ENCODE measurements at regions not wholly inside any gene's neighbourhood (a gene's known extent, or its start where the extent isn't known, plus 50 kb on each side); places are given as distances from the start of the nearest gene placed in this dataset.

GRCh38 chr4:18248611-18249010 lies 227.1 kb upstream of the LCORL start:
- H3K9ac ChIP-seq (ENCODE audit: extremely low read depth, insufficient read length, low read length), result no peak overlapping the region
- no peak overlapping the region for H4K8ac ChIP-seq (replicated peaks; ENCODE audit: insufficient read length, low read depth, low read length)
- Mint-ChIP-seq H3K9me3 (no peaks in the 10 kb centered on the region), H3K27ac (no peak overlapping the region), H3K4me1 (no peaks in the 10 kb centered on the region), H3K27me3 (ENCODE audit: low read depth) (no peaks in the 10 kb centered on the region), H3K4me3 (no peak overlapping the region), H3K36me3 (ENCODE audit: insufficient read depth in 1 of 3, low read depth in 3 of 3) (no peaks in the 10 kb centered on the region)
- H4K20me1 ChIP-seq (ENCODE audit: control insufficient read depth, insufficient read depth, insufficient read length), result no peaks in the 10 kb centered on the region
- H2BK120ac ChIP-seq (ENCODE audit: low read depth, low read length, poor library complexity, severe bottlenecking), result no peak overlapping the region
- no peaks in the 10 kb centered on the region for H3K4me1 ChIP-seq (ENCODE audit: insufficient read depth, low read length)
- H4K91ac ChIP-seq (ENCODE audit: insufficient read length, low read depth, low read length), result no peak overlapping the region
- no peaks in the 10 kb centered on the region for H3K27me3 ChIP-seq (ENCODE audit: insufficient read depth, low read length)
- no peak overlapping the region for H3K27ac ChIP-seq (ENCODE audit: insufficient read length, low read depth, low read length)
- no peak for TF ChIP-seq CTCF (conservative IDR thresholded peaks at IDR 0.05)
- H3K4ac ChIP-seq (ENCODE audit: low read depth, low read length), result no peak overlapping the region
- H3K14ac ChIP-seq (ENCODE audit: insufficient read depth, low read length), result no peak overlapping the region
- no peak overlapping the region for H2BK20ac ChIP-seq (ENCODE audit: low read depth, low read length, poor library complexity, severe bottlenecking)
- H2AFZ ChIP-seq (ENCODE audit: low read length), result no peak overlapping the region
- H4K5ac ChIP-seq (ENCODE audit: insufficient read length, low read depth, low read length), result no peak overlapping the region
- H3K56ac ChIP-seq (ENCODE audit: insufficient read length, low read depth, low read length), result no peak overlapping the region
- no peak overlapping the region for H2BK5ac ChIP-seq (ENCODE audit: insufficient read length, low read length)
- no peaks in the 10 kb centered on the region for H3K9me3 ChIP-seq (ENCODE audit: control insufficient read depth, low read depth, low read length)
- no peak overlapping the region for H3K23ac ChIP-seq (ENCODE audit: insufficient read length, low read depth, low read length)
- no peak overlapping the region for H2BK15ac ChIP-seq (ENCODE audit: low read depth, low read length)
- H3T11ph ChIP-seq (ENCODE audit: low read length), result no peak overlapping the region
- no peaks in the 10 kb centered on the region for H3K23me2 ChIP-seq (ENCODE audit: insufficient read length, low read depth, low read length, poor library complexity, severe bottlenecking)
- H3K18ac ChIP-seq (ENCODE audit: insufficient read length, low read depth, low read length), result no peak overlapping the region
- H2AK5ac ChIP-seq (ENCODE audit: insufficient read length, low read length), result no peak overlapping the region
- WGBS (ENCODE audit: extremely low coverage, insufficient read length, low lambda C conversion rate), result no CpG with 5 or more reads among the region's 2 CpGs
- no peak for DNase-seq
- H3K4me2 ChIP-seq (ENCODE audit: insufficient read depth, insufficient read length, low read length), result no peak overlapping the region
- H3K79me1 ChIP-seq (ENCODE audit: insufficient read depth, low read depth, low read length, poor library complexity, severe bottlenecking), result no peaks in the 10 kb centered on the region
- H3K79me2 ChIP-seq (ENCODE audit: insufficient read depth, low read length), result no peaks in the 10 kb centered on the region
- H2BK12ac ChIP-seq (ENCODE audit: insufficient read length, low read depth, low read length), result no peak overlapping the region
